IPS-NIHi7 (cell line): ENCODE measurements at regions not wholly inside any gene's neighbourhood (a gene's known extent, or its start where the extent isn't known, plus 50 kb on each side); places are given as distances from the start of the nearest gene placed in this dataset.
"Not testable (repeated sequence)": the region's sequence is repeated elsewhere in the genome, so short reads cannot be mapped to it uniquely, and the experiment has no call there.

ENCODE experiments used
- DNase-seq: peaks from one replicate; pipeline ENCODE4 v3.0.0; 2012; ENCODE audit warnings: mixed read lengths; ENCODE audit errors: extremely low spot score

DNA sequence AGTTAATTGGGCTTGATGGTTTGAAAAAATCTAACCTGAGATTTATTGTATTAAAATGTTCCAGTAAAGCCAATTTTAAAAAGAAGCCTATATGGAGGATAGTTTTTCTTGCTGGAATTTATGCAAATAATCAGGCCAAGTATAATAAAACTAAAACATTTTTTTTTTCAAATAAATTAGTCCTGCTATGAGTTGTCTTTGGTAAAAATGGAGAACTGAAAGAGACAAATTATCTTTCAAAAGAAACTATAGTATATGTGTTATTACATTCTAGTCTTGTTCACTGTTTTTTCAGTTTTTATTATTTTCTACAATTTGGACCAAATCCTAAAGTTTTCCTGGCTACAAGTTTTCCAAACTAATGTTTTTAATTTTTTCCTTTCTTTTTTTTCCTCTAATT, 468.9 kb downstream of the UQCRFS1 start:
- DNase-seq, result no peak

DNA sequence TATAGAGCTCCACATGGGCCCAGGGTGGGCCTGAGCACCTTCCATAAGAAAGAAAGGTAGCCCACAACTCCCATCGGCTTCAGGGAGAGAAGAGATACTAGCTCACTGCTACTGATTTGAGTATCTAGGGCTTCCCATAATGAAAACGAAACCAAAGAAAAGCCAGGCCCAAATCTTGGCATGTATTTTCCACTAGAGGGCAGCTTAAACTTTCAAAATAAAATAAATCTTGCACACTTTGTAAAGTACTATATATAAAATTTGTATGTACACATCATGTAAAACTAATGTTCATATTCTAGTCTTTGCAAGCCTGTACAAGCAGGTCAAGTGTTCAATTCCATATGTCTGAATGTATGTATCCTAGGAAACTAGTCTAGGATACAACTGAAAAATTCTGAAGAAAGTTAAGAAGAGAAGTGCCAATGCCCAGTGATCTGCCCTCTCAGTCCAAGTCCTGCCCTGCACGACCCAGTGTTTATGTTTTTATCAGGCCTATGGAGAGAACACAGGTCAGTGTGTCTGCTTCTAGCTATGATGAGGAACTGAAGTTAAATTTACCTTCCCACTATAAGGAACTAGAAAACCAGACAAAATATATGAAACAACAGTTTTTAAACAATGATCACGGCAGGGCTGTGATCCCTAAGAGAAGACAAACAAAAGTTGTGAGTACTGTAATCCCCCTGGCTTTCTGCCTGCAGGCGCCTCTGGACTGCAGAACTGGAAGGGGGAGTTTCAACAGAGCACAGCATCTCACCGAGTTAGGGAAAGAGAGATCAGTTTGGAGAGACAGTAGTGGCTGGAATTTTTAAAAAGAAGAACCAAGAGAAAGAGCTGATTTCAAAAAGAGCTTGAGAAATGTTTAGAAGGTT, 475.7 kb downstream of the UQCRFS1 start:
- peak; percentile 44 for DNase-seq

DNA sequence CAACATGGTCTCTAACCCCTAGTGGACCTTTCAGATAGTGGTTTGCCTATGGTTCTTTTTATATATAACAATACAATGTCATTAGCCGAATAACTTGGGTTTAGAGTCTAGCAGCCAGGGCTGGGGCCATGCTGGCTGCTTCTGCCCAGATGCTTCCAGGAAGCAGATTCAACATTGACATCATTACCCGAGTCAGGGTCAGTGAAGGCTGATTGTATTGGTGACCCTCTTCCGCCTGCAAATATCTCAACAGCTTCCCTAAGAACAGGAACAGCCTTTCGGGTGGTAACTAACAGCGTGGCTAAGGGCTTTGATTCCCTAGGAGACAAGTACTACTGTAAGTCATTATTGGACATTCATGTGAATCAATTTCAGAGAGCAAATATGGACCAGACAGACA, 476.4 kb downstream of the UQCRFS1 start:
- no peak for DNase-seq

DNA sequence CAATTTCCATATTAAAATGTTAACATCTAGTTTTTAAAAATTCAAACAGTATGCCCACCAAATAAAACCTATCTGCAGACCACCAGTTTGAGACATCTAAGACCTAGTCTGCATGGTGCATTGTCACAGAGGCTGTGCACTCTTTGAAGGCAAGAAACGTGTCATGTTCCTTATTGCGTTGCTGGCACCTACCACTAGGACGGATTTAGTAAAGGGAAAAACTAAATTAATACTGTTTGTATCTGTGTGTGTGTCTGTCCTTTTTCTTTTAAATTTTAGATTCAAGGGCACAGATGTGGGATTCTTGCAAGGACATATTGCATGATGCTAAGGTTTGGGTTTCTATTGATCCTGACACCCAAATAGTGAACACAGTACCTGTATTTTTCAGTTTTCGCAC, 481.4 kb downstream of the UQCRFS1 start:
- DNase-seq, result no peak

DNA sequence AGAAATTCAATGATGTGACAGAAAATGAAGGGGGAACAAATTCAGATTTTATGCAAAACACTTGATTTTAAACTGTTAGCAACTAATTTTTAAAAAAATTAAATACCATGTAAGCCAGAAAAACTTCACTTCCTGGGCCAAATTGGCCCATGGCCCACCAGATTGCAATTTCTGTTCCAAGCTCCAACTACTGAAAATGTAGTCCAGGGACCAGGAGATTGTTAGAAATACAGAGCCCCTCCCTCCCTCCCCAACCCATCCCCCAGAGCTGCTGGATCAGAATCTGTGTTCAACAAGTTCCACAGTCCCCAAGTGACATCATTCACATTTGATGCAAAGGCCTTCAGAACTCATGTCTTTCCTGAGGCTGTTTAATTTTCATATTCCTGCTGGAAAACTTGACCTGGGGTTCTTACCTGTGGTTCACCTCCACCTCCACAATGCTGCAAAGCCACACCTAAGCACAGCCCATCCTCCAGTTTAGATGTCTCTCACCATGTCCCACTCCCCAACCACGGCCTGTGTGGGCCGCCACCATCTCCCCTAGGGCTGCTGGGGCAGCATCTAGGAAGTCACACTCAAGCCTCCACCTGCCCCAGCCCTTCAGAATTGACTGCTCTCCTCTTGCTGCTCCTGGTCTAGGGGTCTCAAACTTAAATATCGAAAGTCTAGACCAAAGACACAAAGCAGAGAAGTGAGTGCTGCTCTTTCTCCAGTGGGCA, 482.0 kb downstream of the UQCRFS1 start:
- DNase-seq, result no peak

DNA sequence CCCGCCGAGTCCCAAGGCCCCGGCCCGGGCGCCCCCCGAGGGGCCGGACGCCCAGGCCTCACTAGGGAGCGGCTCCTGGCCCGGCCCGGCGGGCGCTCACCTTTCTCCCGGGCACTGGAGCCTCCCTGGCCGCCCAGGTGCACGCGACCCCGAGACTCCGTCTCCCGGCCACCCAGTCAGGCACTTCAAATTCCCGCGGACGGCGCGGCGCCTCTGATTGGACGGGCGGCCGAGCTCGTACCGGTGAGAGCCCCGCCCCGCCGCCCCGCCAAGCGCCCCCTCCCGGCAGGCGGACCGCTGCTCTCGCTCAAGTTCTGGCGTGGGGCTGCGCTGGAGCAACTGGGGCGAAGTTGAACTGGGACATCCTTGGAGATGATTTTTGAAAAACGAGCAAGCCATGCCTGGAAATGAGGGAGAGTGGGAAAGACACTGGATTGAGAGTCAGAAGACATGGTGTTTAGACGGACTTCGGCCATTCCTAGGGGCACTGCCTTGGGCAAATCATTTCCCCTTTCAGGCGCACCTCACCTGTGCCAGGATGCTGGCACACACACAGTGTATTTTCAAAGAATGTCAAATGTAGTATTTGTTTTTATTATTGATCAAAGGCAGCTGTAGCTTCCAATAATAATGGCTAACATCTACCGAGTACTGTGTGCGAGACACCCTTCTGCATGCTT, 485.3 kb downstream of the UQCRFS1 start:
- DNase-seq, result peak; percentile 71

DNA sequence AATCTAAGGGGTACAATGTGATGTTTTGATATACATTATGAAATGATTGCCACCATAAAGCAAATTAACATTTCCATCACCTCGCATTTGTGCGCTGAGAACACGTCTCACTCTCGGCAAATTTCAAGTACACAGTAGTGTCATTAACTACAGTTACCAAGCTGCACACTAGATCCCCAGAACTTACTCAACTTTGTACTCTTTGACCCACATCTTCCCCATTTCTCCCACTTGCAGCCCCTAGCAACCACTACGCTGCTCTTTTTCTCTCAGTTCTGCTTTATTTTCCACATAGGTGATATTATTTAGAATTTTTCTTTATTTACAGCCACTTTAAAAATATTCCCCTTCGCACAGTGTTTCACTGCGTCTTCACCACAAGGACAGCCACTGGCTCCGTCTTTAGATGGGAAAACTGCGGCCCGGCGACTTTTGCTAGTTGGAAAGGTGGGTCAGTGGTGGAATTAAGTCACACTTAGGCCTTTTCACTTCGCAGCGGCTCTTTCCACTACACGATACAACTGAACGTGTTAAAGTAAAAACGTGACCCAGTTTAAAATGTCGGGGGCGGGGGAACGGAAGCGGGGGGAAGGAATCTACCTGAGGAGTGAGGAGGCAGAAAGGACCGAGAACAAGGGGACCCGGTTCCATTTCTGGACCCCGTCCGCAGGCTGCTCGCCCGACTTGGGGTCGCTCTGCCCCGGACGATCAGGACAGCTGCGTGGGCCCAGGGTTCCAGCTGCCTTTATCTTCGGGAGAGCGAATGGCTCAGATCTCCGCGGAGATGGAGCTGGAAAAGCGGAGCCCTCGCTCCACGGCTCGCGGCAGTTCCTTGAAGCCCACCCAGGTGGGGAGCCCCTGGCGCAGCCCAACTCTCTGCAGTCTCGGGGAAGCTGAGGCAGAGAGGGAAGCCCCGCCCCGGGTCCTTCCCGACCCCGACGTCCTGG, 486.1 kb downstream of the UQCRFS1 start:
- DNase-seq, result no peak

DNA sequence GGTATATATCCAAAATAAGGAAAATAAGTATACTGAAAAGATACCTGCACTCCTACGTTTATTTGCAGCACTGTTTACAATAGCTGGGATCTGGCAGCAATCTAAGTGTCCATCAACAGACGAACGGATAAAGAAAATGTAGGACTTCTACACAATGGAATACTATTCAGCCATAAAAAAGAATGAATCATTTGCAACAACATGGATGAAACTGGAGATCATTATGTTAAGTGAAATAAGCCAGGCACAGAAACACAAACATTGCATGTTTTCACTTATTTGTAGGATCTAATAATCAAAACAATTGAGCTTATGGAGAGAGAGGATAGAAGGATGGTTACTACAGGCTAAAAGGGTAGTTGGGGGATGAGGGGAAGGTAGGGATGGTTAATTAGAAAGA, 494.0 kb downstream of the UQCRFS1 start:
- DNase-seq, result no peak

DNA sequence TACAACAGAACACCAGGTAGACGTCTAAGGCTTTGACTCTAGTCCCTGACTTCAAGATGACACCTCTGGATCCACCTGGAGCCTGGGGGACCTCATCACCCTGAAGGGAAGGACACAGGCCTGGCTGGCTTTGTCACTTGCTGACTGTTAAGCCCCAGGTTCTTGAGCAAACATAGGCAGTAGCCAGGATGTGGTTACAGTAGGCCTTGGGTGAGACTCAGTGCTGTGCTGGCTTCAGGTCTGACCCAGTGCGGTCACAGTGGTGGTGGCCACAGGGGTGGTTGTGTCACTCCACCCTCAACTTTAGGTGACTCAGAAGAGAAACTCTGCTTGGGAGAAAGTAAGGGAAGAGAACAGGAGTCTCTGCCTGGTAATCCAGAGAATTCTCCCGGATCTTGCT, 497.8 kb downstream of the UQCRFS1 start:
- no peak for DNase-seq

DNA sequence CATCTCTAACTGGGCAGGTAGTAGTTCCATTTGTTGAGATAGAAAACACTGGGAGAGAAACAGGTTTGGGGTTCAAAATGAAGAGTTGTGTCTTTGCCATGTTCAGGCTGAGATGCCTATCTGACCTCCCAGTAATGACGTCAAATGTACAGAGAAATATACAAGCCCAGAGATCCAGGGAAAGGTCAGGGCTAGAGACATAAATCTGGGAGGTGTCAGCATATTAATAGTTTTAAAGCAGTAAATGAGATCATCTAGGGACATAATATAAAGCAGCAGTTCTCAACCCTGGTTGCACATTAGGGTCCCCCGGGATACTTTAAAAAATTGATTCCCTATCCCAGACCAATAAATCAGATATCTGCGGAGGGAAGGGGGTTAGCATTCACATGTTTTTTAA, 501.5 kb downstream of the UQCRFS1 start:
- DNase-seq, result no peak

DNA sequence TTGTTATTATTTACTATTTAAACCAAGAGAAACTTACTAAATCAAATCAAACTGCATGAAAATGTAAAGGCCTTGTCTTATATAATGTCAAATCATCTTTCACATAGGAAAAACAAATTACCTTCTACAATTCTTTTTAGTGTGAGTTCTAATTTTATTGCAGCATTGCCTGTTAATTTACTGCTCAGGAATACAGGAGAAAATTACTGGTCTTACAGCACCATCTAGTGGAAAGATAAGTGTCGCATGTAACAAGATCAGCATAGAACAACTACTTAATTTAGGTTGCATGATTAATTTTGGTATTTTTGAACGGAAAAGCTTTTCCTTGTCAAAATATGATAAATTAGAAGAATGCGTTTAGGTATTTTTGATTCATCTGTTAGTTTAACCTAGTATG, 502.7 kb downstream of the UQCRFS1 start:
- peak; percentile 25 for DNase-seq

DNA sequence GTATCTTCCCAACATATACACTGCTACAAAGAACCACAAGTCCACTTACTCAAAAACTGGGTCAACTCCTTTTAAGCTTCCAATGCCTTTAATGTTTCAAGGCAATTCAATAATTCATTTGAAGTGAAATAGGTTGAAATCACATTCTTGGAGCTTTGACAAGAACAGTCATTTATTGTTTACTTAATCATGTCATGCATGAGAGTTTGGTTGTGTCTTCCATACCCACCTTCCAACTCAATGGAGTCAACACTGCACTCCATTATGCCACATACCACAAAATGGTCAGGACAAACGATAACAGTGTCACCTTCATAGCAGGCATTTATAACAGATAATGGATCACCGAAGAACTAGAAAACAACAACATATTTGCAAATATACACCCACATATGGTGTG, 506.3 kb downstream of the UQCRFS1 start:
- DNase-seq, result no peak

DNA sequence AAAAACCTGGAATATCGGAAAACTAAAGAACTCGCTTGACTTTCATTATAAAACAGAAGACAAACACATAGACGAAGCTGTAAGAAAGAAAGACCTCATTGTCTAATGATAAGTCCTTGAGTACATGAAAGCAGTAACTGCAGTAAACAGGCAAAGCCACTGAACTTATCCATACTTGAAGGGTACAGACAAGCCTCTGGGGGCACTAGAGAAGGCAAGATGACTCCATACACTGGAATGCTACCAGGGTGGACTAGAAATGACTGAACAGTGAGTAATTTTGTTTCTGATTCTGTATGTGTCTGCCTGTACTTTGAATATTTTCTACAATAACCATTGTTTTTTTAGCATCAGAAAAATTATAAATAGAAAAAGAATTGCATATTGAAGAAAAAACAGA, 507.9 kb downstream of the UQCRFS1 start:
- DNase-seq, result peak; percentile 50

DNA sequence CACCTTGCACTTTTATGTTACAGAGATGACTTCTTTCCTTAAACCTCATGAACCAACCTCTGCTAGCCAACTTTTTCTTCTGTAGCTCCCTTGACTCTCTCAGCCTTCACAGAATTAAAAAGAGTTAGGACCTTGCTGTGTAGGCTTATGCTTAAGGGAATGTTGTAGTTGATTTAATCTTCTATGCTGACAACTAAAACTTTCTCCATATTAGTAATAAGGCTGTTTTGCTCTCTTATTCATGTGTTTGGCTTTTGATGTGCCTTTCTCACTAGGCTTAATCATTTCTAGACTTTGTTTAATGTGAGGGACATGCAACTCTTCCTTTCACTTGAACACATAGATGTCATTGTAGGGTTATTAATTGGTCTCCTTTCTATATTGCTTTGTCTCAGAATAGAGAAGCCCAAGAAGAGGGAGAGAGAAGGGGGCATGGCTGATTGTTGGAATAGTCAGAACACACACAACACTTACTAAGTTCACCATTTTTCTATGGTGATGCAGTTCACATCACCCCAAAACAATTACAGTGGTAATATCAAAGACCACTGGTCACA, 509.5 kb downstream of the UQCRFS1 start:
- DNase-seq, result no peak

DNA sequence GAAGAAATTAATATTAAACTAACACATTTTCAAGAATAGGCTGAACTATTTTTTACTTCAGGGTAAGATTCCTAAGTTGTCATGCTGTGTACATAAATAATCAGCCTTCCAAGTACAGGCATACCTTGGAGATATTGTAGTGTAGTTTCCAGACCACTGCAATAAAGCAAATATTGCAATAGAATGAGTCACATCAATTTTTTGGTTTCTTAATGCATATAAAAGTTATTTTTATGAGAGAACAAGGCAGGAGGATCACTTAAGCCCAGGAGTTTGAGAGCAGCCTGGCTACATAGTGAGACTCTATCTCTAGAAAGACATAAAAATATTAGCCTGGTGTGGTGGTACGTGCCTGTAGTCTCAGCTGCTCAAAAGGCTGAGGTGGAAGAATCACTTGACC, 511.5 kb downstream of the UQCRFS1 start:
- no peak for DNase-seq

DNA sequence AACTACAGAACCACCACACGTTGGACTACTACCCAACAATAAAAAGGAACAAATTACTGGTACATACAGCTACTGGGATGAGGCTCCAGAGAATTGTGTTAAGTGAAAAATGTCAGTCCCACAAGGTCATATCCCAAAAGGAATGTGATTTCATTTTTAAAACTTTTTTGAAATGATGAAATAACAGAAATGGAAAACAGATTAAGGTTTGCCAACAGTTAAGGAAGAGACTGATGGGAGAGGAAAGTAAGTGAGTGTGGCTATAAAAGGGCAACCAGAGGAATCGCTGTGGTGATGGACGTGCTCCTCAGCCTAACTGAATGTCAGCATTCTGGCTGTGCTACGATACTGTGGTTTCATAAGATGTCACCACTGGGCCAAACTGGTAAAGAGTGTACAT, 512.8 kb downstream of the UQCRFS1 start:
- no peak for DNase-seq

DNA sequence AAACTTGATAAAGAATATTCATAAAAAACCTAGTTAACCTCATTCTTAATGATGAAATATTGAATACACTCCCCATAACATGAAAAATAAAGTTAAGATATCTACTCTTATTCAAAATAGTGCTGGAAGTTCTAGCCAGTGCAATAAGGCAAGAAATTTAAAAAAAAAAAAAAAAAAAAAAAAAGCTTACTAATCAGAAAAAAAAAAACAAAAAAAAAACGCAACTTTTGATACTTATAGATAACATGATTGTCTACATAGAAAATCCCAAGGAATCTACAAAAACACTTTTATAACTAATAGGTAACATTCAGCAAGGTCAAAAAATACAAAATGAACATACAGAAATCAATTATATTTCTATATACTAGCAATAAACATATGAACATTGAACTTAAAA, 515.6 kb downstream of the UQCRFS1 start:
- no peak for DNase-seq

DNA sequence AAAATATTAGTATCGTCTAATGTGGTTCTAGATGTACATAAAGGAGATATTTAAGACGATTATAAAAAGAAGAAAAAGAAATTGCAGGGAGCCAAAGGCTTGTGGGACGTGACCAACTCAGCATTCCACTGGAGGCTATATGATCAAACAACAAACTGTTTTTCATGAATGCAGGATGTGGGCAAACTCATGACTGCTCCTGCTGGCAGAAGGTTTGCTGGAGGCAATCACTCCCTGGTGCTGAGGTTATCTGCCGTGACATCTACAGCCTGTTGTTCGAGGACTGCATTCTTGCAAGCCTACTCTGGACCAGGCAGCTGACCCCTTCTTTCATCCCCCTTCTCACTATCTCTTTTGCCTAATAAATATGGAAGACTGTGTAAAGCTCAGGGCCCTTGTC, 518.1 kb downstream of the UQCRFS1 start:
- no peak for DNase-seq

DNA sequence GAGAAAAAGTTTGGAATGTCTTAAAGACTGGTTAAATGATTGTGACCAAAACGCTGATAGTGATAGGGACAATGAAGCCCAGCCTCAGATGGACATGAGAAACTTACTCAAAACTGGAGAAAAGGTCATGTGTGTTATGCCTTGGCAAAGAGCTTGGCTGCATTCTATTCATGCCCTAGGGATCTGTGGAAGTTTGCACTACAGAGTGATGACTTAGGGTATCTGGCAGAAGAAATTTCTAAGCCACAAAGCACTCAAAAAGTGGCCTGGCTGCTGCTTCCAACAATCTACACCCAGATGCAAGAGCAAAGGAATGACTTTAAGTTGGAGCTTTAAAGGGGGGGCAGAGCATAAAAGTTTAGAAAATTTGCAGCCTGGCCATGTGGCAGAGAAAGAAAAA, 521.3 kb downstream of the UQCRFS1 start:
- no peak for DNase-seq

DNA sequence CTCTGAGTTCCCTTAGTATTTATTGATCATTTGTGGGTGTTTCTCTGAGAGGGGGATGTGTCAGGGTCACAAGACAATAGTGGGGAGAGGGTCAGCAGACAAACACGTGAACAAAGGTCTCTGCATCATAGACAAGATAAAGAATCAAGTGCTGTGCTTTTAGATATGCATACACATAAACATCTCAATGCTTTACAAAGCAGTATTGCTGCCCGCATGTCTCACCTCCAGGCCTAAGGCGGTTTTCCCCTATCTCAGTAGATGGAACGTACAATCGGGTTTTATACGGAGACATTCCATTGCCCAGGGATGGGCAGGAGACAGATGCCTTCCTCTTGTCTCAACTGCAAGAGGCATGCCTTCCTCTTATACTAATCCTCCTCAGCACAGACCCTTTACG, 523.5 kb downstream of the UQCRFS1 start:
- not testable (repeated sequence) for DNase-seq

DNA sequence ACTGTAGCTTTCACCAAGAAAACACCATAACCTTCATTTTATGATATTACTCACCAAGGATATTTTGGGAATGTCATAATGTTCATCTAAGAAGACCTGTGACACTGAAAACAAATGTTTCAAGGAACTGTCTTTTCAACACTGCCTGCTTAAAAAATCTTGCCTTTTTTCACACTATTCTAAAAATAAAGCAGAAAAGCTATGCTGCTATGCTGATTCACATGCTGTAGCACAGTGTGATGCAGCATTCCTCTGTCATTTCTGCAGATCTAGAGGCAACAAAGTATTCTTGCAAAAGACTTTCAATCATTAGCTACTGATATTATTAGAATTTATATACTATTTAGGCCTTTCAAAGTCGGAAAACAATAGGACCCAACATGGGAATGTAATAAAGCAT, 525.7 kb downstream of the UQCRFS1 start:
- DNase-seq, result no peak
